HG03064 (cell line): ENCODE measurements at regions not wholly inside any gene's neighbourhood (a gene's known extent, or its start where the extent isn't known, plus 50 kb on each side); places are given as distances from the start of the nearest gene placed in this dataset.

Experiments used
- ATAC-seq: cut with Tn5 transposase; IDR thresholded peaks from one replicate; pipeline ENCODE4 v1.9.1; 2021; ENCODE audit warnings: low read depth; ENCODE audit not compliant: unreplicated experiment

DNA sequence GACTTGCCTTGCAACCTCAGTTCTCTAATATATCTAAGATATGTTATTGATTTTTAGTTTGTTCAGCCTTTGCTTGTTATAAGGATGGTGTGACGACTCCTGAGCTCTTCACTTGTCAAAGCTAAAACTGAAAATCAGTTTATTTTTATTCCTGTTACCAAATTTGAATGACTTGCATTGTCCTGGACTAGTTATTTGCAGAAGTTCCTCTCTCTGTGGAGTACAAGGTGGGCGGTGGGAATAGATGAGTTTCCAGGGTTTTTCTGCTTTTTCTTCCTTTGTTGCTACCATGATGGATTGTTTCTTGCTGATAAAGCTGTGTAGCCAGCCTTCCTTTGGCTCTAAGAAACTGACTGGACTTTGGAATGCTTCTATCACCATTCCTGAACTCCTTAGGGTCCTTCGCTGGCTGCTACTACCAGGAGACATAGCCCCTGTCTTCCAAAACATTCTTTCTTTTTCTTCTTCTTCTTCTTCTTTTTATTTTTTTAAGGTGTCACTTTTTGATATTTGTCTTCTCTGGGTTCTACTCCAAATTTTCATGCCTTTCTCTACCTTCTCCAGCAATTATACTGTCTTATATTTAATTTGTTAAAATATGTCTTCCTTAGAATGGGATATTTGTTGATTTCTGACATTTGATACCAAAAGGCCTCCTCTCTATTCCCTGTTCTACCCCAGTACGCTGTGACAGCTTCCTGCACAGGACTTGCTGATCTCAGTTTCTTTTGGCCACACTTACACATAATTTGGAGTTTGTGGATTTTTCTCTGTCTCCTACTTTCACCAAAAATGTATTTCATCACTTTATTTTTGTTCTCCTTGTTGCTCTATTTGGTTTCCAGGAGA is 145.1 kb upstream of the THRB start:
- no peak for ATAC-seq

DNA sequence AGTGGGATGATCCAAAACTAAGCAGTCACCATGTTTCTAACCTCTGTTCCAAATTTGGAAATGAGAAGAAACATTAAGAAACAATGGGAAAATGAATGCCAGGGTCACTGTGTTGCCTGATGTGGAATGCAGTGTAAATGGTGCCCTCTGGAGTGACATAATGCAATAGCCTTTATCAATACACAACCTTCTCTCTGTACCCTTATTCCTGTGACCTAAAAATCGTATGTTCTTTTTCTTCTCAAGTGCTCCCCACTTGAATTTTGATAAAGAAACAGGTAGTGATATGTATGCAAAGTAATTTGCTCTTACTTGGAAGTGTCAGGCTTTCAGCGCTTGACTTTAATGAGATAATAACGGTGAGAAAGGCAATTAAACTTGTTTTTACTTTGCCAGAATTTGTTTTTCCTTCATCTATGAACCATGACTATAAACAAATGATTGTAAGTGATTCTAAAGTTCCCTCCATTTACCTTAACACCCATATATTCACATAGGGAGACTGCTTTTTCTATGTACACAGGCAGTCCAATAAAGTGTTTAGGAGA is 145.8 kb upstream of the THRB start:
- ATAC-seq: no peak

DNA sequence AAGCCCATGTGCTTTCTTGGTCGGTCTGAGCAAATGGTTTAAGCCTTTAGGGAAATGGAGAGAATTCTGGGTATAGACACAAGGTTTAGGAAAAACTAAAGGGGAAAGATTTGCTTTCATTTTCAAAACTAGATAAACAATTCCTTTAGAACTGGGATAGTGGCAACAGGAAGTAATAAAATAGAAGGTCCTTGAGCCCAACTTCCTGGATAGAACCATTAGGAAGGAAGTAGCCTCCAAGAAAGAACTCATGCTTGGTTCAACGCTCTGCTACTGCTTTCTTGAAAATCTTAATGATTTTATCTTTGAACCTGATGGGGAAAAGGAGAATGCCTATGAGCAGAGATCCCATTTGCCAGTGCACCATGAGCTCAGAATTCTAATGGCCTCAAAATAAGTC is 147.0 kb upstream of the THRB start:
- no peak for ATAC-seq

DNA sequence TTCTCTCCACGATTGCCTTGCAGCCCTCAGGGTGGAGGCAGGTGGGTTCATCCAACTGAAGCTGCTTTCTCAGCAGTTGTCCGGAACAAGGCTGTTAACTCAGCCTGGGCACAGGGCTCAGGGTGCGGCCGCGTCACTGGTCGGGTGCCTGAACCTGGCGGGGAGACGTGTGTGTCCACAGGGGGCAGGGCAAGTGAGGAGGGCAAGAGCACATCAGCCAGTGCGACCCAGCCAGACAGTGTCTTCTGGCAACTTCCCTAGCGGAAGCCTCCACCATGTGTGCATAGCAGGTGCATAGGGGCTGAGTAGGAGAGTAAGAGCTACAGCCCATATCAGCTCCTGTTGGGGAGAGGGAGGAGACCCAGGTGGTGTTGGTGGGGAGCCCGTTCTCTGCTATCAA is 150.4 kb upstream of the THRB start:
- ATAC-seq: no peak

DNA sequence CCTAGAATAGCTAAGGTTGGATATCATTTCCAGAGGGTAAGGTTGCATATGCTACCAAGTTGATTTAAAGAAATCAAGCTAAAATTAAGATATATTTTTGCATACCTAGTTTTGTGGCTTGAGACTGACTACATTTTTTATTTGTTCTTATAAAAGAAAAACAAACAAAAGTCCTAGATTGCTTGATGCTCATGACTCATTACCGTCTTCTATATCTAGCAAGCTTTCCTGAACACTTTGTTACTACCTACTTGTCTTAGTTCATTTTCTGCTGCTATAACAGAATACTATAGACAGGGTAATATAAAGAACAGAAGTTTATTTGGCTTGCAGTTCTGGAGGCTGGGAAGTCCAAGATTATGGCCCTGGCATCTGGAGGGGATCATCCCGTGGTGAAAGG is 152.1 kb upstream of the THRB start:
- no peak for ATAC-seq

DNA sequence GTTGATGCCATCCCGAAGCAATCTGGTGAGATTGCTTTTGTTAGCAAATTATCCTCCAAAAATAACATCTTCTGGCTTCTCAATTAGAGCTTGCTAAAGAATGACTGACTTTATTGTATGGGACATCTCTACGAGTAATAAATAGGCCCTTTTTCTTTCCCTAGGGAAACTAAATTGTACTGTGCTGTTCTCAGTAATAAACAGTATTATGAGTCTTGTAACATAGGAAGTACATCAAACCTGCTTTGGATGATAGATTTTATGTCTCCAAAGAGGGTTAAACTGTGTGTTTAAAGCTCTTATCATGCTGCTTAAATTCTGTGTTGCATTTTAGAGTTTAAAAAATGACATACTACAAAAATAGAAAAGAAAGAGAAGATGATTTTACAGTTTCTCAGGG is 153.4 kb upstream of the THRB start:
- ATAC-seq: no peak

DNA sequence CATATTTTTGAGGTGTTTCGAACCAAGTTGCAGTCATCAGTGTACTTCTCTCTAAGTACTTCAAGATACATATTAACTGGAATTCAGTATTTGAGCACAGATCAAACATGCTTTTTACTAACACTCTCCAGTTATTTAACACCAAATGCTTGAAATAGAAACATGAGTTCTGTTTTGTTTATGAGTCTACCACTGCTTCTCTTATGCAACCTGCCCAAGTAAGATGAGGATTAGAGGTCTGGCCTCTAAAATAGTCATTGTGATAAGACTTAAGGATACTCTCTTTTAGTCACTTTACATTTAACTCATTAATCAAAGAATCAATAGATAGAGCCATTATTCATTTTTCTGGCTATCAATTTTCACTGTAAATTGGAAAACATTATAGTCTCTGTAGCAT is 156.2 kb upstream of the THRB start:
- no peak for ATAC-seq

DNA sequence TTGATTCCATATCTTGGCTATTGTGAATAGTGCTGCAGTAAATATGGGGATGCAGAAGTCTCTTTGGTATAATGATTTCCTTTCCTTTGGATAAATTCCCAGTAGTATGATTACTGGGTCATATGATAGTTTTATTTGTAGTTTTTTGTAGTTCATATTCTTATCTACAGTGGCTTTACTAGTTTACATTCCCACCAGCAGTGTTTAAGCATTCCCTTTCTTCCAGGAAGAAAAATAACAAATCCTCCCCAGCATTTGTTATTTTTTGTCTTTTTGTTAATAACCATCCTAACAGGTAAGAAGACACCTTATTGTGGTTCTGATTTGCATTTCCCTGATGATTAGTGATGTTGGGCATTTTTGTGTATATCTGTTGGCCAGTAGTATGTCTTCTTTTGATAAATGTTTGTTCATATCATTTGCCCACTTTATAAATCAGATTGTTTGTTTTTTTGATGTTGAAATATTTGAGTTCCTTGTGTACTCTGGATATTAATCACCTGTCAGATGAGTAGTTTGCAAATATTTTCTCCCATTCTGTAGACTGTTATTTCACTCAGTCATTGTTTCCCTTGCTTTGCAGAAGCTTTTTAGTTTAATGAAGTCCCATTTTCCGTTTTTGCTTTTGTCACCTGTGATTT is 163.3 kb upstream of the THRB start:
- no peak for ATAC-seq

DNA sequence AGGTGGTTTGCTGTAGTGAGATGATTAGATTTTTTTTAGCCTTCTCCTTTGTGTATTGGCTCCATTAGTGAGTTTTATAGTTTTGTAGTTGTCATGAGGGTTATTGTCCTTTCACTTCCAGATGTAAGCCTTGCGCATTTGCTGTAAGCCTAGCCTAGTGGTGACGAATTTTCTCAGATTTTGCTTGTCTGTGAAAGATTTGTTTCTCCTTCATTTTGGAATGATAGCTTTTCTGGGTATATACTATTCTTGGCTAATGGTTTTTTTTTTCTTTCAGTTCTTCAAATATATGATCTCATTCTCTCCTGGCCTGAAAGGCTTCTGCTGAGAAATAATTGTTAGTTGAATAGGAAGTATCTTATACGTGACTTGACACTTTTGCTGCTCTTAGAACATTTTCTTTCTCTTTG is 166.5 kb upstream of the THRB start:
- ATAC-seq: no peak

DNA sequence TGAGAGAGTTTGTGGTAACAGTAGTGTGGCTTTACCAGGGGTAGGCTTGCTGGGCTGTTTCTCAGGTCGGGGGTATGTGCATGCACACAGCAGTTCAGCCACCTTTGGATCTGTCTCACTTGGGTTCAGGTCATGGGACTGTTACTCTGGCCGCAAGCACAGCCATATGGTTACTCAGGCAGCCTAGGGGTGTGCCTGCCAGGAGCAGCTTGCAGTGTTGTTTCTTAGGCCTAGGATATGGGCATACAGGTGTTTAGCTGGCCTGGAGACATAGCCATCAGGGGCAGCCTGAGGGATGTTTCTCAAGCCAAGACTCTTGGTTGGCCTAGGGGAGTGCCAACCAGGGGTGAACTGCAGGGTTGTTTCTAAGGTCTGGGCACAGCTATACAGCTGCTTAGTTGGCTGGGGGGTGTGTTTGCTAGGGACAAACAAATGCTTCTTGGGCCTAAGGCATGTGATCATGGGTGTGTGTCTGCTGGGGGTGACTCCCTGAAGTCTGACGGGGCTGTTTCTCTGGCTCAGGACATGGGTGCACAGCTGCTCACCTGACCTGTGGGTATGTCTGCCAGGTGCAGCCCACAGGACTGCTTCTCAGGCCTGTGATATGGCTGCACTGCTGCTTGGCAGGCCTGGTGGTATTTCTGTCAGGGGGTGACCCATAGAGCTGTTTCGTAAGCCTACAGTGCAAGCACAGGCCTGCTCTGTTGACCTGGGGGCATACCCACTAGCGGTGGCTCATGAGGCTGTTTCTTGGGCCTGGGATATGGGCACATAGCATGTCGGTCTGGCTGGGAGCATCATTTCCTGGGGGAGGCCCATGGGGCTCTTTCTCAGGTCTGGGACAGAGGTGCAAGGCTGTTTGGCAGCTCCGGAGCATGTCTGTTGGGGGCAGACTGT is 168.0 kb upstream of the THRB start:
- ATAC-seq: no peak

DNA sequence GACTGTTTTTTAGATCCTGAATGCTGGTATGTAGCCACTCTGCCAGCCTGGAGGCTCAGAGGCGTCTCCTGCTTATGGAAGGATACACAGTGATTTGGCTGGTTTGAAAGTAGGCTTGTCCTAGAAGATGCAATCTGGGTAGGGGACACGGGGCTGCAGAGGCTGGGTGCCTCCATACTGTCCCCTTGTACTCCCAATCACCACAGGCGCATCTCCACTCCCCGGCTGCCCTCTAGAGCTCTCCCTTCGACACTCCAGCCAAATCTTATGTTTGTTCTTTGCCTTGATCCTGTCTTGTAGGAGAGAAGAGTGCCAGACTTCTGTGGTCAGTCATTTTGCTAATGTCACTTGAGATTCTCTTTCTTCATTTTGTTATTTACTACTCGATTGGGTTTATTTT is 168.8 kb upstream of the THRB start:
- no peak for ATAC-seq

DNA sequence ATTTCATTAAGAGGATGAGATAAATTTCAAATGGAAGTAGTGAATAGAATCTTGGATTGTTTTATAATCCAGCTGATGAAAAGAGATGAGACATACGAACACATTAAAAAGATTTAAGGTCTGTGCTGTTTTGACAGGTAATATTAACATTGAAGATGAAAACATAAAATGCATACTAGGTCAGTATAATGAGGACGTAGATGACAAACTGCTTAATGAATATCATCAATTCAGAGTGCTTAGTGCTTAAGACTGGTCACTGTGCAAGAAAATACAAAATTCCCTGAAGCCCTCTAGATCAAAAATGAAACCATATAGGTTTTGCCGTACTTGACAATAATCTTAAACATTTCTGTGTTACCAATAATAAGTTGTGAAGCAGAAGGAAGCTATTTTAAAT is 173.4 kb upstream of the THRB start:
- ATAC-seq: no peak

DNA sequence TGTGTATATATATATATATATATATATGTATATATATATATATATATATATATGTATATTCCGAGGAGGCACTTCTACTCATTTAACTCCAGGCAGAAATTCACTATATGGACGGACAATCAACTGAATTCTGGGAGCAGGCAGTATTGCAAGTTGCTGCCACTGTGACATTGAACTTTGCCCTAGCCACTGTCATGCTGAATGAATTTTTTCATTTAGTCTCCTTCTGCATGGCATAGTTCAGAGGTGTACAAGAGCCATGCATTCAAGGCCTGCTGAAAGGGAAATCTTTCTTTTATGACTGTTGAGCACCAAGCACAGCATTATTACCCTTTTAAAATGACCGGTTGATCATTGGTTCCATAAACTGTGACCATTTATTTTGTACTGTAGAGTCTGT is 176.2 kb upstream of the THRB start:
- ATAC-seq: no peak

DNA sequence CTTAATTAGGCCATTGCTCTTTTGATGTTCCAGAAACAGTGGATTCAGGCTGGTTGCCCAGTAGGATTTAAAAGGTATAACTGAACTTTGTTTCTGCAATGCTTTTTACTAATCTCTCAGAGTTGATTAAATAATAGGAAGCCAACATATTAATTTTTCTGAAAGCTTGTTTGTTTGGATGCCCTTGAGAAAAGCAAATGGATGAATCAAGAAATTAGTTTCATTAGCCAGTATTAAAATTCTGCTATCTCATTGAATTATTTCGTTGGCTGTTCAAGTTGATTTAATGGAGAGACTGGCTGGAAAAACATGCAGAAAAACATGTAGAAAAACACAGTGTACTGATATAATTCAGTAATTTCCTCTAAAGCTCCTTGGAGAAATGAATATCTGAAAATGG is 178.9 kb upstream of the THRB start:
- no peak for ATAC-seq

DNA sequence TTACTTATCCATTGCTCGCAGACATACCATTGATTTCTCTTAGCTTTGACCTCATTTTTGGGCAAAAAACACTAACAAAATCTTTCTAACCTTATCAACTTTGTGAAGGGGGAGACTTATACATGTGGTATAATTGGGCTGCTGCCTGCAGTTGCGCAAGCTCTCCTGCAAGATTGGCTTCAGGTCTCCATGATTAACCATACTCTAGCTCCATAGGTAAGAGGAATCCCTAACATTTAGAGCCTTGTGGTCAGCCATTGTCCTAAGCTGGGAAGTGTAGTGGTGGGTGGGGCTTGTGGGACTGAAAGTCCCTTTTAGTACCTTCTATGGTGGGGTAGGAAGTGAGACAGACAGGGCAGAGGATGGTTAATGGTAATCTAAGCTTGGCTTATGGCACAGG is 179.6 kb upstream of the THRB start:
- no peak for ATAC-seq

DNA sequence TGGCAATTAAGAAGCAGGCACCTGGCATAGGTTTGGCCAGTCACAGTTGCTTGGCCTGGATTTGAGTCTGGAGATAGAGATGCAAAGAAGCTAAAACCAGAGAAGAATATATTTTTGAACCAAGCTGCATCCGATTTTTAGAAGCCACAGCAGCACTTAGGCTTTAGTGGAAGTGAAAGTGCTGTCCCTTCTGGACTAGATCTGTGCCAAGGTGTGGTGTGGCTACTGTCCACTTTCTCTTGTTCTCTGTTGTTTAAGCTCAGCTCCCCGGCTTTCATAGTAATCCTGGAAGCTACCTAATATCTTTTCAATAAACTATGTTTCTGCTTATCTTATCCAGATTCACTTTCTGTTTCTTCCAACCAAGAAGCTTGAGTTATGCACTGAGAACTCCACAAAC is 183.4 kb upstream of the THRB start:
- ATAC-seq: no peak

DNA sequence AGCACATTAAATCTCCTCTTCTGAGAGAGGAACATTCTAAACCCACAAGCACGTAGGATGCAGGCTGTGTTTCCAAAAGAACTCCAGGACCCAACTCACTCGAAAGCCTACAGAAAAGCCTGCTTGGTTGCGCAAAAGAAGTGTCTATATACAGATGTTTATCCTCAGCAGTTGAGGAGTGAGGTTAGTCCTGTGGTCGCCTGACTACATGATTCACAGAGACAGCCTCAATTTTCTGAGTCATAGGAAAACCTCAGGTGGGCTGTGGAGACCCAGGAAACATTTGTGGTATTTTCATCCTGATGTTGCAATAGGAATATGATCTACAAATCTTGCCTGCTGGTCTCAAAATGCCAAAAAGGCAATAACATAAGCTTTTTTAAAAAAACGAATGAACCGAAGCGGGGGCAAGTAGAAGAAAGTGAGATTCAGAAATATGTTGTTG is 183.8 kb upstream of the THRB start:
- no peak for ATAC-seq

DNA sequence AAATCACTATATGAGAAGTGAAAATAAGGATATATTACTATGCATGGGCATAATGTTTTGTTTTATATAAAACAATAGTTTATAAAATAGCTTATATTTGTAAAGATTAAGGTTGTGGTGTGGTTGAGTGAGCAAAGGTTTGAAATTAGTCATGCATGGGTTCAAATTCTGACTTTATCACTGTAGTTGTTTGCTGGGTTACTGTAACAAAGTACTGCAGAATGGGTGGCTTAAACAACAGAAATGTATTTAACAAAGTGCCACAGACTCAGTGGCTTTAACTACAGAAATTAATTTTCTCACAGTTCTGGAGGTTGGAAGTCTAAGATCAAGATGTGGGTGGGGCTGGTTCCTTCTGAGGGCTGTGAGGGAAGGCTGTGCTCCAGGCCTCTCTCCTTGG is 184.8 kb upstream of the THRB start:
- ATAC-seq: no peak

DNA sequence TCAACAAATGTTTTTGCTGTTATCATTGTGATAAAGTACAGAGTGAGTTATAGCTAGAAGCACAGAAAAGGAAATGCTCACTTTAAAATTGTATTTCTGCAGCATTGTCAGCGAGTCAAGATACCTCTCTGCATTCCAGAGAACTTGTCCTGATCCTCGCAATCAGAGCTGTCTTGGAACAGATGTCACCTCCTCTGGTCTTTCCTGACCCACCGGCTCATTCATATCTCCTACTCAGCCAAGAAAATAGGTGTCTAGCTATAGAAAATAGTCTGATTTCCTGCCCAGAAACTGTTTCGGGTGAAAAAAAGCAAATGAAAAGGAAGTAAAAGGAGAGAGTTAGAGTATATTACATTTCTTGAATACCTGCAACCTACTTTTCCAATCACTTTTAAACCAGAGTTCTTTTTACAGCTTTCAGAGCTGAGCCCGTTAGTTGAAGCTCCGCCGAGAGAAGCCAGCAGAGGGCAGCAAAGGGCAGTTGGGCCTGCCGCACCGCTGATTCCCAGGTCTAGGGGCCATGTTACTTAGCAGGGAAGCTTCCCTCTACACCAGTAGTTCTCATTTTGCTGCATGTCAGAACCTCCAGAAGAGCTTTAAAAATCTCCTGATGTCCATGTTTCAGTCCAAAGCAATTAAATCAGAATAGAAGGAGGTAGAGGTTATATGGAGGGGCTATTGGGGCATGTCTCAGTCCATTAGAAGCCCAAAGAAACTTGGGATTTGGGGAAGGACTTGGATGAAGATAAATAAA is 185.7 kb upstream of the THRB start:
- ATAC-seq: peak; percentile 69

DNA sequence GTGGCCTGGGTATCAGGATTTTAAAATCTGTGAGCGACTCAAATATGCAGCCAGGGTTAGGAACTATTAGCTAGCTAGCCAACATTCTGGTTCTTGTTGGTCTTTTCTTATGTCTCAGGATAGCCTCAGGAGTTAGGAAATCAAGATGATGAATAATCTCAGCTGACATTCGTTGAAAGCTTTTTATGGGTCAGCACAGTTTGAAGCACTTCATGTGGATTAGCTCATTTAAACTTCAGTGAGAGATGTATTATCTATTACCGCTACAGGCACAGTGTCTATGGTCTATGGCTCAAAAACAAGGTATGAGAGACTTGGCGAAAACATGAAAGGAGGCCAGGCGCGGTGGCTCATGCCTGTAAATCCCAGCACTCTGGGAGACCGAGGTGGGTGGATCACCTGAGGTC is 187.5 kb upstream of the THRB start:
- ATAC-seq: no peak
